C1 segment of cervical spinal cord (tissue), 14 donors: ENCODE measurements at regions not wholly inside any gene's neighbourhood (a gene's known extent, or its start where the extent isn't known, plus 50 kb on each side); places are given as distances from the start of the nearest gene placed in this dataset.
"Not testable (repeated sequence)": the region's sequence is repeated elsewhere in the genome, so short reads cannot be mapped to it uniquely, and the experiment has no call there.

Source experiments
- DNase-seq, 14 donors: peaks; one replicate each; lab custom pipeline; 2025; lab: John Stamatoyannopoulos, UW

DNA sequence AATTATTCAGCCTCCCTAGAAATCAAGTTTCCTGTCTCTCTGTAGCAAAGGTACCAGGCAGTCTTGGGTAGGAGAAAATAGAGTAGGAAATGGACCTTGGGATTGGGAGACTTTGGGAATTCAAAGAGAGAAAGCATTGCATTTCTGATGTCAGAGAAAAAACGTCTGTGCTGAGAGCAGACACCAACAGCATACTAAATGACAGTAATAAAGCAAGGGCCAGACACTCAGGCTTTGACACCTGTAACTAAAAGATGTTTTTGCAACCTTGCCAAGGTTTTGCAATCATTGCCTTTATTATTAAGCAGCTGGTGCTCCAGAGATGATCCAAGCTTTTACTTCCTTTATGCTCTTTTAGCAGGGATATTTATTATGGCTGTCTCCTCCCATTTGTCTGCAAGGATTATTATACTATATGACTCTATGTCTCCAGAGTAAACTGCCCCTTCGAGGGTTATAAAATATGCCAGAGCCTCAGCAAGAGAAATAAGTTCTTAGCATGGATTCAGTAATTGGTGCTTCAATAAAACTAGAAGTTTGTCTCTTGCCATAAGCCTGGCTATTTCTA lies 85.2 kb upstream of the GRAMD1B start:
- DNase-seq = no peak

- DNase-seq = not testable (repeated sequence)
These were observed 85.9 kb upstream of the GRAMD1B start for GRCh38 chr11:123344188-123344587.

DNA sequence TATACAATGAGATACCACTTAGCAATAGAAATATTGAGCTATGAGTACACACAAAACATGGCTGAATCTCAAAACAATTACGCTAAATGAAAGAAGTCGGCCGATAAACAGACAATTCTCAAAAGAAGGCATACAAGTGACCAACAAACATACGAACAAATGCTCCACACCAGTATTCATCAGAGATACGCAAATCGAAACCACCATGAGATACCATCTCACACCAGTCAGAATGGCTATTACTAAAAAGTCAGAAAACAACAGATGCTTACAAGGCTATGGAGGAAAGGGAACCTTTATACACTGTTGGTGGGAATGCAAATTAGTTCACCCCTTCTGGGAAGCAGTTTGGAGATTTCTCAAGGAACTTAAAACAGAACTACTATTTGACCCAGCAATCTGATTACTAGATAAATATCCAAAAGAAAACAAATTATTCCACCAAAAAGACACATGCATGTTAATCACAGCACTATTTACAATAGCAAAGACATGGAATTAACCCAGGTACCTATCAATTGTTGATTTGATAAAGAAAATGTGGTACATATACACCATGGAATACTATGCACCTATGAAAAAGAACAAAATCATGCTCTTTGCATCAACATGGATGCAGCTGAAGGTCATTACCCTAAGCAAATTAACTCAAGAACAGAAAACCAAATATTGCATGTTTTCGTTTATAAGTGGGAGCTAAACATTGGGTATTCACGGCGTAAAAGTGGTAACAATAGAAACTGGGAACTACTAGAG lies 90.9 kb upstream of the GRAMD1B start:
- no peak for DNase-seq

GRCh38 chr11:123338266-123338800 lies 91.7 kb upstream of the GRAMD1B start:
- no peak for DNase-seq

DNA sequence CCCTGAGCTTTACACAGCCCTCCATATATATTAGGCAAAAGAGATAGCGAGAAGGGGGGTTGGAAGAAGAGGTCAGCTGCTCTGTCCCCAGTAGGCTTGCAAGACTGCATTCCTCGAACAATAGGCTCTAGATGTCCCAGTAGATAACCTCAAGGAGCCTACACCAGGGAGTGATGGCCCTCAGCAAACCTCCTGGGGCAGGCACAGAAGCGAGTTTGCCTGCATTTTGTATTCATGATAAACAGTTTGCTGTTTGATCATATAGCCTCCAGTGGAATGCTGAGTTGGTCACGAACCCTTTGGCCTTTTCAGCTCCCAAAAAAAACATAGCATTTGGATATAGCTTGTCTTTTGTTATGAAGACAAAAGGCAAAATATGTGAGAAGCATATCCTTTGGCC lies 95.1 kb upstream of the GRAMD1B start:
- DNase-seq = no peak

- not testable (repeated sequence) for DNase-seq
These were observed 97.5 kb upstream of the GRAMD1B start for GRCh38 chr11:123332577-123332976.

DNA sequence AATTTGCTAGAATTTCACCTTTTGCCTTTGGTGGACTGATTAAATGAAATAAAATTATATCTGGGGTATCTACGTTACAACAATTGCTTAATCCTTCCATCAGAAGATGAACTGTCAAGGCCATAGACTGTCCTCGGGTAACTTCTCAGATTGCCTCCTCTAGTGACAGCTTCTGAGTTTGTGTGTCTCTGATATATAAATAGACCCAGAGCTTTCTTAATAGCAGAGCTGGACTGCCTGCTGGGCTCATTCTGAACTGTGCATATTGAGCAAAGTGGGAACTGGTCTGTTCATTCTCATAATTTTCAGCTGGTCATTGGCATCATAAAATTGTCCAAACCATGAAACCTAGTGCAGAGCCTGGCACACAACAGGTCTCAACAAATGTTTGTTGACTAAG lies 99.1 kb upstream of the GRAMD1B start:
- peak in 1 of 14 donors; percentile 28 for DNase-seq

- DNase-seq = no peak
These were observed 99.6 kb upstream of the GRAMD1B start for GRCh38 chr11:123330471-123330870.

- no peak for DNase-seq
These were observed 100.0 kb upstream of the GRAMD1B start for GRCh38 chr11:123330071-123330470.

DNA sequence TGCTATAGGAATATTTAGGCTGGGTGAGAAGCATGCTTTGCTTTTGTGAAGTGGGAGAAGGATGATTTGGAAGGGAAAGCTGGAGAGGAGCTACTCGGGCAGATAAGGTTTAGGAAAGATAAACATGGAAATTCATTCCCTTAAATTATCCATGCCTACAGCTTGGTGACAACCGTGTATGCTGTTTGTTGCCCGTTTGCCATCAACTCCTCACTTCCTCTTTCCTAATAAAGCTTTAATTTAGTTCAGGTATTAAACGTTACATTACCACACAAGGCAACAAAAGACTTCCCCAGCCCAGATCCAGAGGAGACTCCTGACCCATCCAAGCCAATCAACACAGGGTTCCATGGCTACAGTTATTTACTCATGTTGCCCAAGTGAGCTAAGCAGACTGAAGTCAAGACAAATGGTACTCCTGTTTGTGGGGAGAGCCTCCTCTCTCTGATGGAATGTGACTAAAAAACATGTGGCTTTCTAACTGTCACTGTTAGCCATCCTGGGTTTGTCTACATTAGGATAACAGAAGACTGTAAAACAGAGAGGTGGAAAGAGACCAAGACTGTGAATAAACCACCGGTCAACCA lies 101.7 kb upstream of the GRAMD1B start:
- no peak for DNase-seq

GRCh38 chr11:123325533-123325932 lies 104.5 kb upstream of the GRAMD1B start:
- DNase-seq = no peak

- no peak for DNase-seq
These were observed 106.5 kb upstream of the GRAMD1B start for GRCh38 chr11:123323568-123323967.

DNA sequence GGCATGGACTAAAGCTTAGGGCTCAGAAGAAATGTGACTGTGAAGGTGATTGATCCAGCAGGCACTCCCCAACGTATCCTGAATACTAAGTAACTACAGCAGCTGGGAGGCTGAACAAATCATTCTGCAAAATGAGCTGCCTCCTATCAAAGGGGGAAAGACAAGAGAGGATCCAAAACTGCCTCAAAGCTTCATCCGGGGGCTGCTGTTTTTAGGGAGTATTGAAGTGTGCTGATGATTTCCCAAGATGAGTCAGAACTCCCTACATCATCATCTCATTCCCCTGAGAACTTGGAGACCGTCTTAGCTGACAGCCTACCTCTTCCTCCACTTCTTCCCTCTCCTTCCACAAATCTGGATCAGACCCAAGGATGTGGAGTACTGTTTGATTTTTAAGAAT lies 108.4 kb upstream of the GRAMD1B start:
- DNase-seq = no peak

DNA sequence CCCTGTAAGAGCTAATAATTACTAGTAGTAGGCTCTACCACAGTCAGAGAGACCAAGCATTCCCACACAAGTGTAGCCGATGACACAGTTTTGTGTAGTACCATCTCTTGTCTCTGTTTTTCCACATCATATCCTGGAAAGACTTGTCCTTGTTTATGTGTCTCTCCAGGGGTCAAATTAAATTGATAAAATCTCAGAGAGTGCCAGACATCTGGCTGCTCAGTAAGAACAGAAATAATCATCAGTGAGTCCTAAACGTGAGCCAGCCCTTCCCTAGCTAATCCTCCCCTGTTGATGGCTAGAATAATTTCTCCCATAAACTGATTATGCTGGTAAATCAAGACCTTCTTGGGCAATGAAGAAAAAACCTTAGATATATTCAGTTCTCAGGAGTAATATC lies 111.4 kb upstream of the GRAMD1B start:
- no peak for DNase-seq

DNA sequence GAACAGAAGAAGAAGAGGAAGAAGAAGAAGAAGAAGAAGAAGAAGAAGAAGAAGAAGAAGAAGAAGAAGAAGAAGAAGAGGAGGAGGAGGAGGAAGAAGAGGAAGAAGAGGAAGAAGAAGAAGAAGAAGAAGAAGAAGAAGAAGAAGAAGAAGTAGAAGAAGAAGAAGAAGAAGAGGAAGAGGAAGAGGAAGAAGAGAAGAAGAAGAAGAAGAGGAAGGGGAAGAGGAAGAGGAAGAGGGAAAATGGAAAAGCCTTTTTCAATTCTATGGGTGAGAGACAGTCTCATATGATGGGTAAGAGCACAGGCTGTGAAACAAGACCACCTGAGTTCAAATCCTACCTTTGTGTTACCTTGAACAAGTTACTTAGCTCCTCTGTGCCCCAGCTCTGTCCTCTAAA lies 111.9 kb upstream of the GRAMD1B start:
- not testable (repeated sequence) for DNase-seq

DNA sequence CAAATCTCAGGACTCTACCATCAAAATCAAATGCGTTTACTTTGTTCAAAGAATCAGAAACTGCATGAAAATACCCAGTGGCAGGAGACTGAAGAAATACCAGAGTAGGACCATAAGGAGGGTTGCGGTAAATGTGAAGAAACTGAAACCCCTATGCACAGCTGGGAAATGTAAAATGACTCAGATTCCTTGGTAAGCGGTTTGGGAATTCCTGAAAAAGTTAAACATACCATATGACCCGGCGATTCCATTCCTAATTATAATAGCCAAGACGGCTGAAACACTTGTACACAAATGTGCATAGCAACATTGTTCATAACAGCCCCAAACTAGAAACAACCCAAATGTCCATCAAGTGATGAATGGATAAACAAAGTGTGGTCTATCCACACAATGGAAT lies 114.1 kb upstream of the GRAMD1B start:
- DNase-seq = no peak

DNA sequence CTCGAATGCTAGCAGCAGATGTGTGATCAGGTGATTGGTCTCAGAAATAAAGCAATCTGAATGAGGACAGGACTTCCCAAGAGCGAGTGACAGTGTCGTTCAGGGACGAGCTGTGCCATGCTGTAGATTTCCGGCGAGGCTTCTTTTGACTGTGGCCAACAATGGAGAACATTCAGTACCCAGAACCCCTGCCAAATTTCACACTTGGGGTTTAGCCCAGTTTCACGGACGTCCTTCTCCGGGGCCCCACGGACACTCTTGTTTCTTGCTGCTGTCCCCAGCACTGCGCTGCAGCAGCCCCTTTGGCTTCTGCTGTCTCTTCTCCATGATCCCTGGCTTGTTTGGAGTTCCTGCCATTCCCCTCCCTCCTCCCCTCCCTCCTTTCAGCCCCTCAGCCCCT lies 115.1 kb upstream of the GRAMD1B start:
- peak in 3 of 14 donors; percentile 12 to 44 (median 22) for DNase-seq

GRCh38 chr11:123313262-123313661 lies 116.8 kb upstream of the GRAMD1B start:
- DNase-seq = no peak

DNA sequence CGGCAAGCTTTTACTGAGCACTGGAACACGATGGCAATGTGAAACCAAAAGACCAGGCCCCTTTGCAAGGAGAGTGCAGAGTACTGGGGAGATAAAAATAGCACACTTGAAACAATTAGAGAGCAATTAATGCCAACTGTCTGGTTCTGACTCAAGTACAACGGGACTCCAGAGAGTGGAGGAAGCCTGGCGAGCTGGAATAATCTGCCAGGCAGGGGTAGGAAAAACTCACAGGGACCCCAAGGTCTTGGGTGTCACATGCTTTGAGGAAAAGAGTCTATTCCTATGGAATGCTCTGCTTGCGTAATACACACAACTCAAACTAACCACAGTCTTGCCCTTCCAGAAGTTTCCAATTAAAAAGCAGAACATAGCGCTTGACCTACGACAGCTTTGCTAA lies 113.0 kb upstream of the CLMP start:
- peak in 1 of 14 donors; percentile 61 for DNase-seq

DNA sequence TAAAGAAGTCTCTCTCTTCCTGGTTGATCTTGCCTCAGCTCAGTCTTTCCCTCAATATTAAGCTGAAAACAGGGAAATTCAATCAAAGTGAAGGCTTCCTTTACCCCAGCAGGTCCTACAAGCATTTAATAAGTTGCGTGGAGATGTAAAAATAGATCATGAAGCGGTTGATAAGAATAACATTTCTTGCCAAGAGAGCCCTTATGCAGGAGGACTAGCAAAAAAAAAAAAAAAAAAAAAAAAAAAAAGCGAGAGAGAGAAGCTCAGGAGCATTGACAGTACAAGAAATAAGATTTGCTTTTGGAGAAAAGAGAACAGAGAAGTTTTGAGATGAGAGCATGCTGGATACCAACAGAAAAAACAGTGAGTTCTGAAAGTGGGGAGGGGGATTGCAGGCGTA lies 112.2 kb upstream of the CLMP start:
- DNase-seq = no peak

DNA sequence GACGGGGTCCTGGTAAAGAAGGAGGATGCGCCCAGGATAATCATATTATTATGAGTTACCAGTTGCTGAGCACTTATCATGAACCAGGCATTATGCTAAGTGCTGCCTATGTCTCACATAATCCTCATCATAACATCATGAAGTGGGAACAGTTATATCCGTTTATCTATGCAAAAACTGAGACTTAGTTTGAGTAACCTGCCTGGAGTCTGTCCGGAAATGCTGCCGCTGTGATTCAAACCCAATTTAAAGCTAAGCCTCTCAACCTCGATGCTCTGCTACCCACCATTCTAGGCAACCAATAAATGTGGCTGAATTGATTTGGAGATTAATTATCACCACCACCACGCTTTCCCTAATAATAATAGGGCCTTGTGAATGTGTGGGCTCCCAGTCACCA lies 111.5 kb upstream of the CLMP start:
- DNase-seq = no peak

GRCh38 chr11:123305601-123306375 lies 110.7 kb upstream of the CLMP start:
- no peak for DNase-seq
